GM12875 (cell line): ENCODE measurements at regions not wholly inside any gene's neighbourhood (a gene's known extent, or its start where the extent isn't known, plus 50 kb on each side); places are given as distances from the start of the nearest gene placed in this dataset.

Experiments used
- H3K4me3 ChIP-seq: one replicate; pipeline ENCODE4 v1.5.1; 2011; ENCODE audit warnings: low read depth, low read length, control low read depth
- CTCF ChIP-seq: IDR thresholded peaks from 2 replicates; pipeline ENCODE4 v1.5.1; 2011; ENCODE audit warnings: low read depth, mild to moderate bottlenecking, control low read depth, inconsistent platforms, low read length, moderate library complexity, borderline replicate concordance; ENCODE audit not compliant: insufficient read depth

GRCh38 chr2:19111354-19111753 is 247.1 kb downstream of the OSR1 start:
- no peak overlapping the region for H3K4me3 ChIP-seq
- TF ChIP-seq CTCF = no peak

GRCh38 chr2:19109518-19109917 is 248.9 kb downstream of the OSR1 start:
- no peak for TF ChIP-seq CTCF
- H3K4me3 ChIP-seq = no peak overlapping the region

GRCh38 chr2:19106376-19106775 is 252.0 kb downstream of the OSR1 start:
- H3K4me3 ChIP-seq = no peak overlapping the region
- no peak for TF ChIP-seq CTCF

- TF ChIP-seq CTCF = no peak
- H3K4me3 ChIP-seq = no peak overlapping the region
Observed at GRCh38 chr2:19104503-19104902, 253.9 kb downstream of the OSR1 start.

GRCh38 chr2:19102696-19103423 is 255.6 kb downstream of the OSR1 start:
- TF ChIP-seq CTCF = no peak
- no peak overlapping the region for H3K4me3 ChIP-seq

GRCh38 chr2:19101968-19102367 is 256.5 kb downstream of the OSR1 start:
- TF ChIP-seq CTCF = no peak

GRCh38 chr2:19100570-19100969 is 257.9 kb downstream of the OSR1 start:
- TF ChIP-seq CTCF = no peak
- H3K4me3 ChIP-seq = no peak overlapping the region

More at GRCh38 chr2:19101968-19102367, 256.5 kb downstream of the OSR1 start:
- H3K4me3 ChIP-seq = no peak overlapping the region
